Astrocyte (in vitro differentiated cells and primary cell): ENCODE measurements at regions not wholly inside any gene's neighbourhood (a gene's known extent, or its start where the extent isn't known, plus 50 kb on each side); places are given as distances from the start of the nearest gene placed in this dataset.

ENCODE experiments used
- CTCF ChIP-seq: IDR thresholded peaks from 2 replicates; pipeline ENCODE4 v1.5.1; 2011; ENCODE audit warnings: low read depth, mild to moderate bottlenecking, inconsistent platforms, low read length, moderate library complexity; ENCODE audit not compliant: insufficient read depth
- EZH2 ChIP-seq: IDR thresholded peaks from 2 replicates; pipeline ENCODE4 v1.6.1; 2012; ENCODE audit warnings: mild to moderate bottlenecking, low read length, inconsistent platforms; ENCODE audit not compliant: insufficient read depth

GRCh38 chr11:82225502-82225901 is 508.2 kb downstream of the FAM181B start:
- TF ChIP-seq CTCF (no peak), EZH2 (no peak)
